ENCODE measurements at regions not wholly inside any gene's neighbourhood (a gene's known extent, or its start where the extent isn't known, plus 50 kb on each side); places are given as distances from the start of the nearest gene placed in this dataset.

DNA sequence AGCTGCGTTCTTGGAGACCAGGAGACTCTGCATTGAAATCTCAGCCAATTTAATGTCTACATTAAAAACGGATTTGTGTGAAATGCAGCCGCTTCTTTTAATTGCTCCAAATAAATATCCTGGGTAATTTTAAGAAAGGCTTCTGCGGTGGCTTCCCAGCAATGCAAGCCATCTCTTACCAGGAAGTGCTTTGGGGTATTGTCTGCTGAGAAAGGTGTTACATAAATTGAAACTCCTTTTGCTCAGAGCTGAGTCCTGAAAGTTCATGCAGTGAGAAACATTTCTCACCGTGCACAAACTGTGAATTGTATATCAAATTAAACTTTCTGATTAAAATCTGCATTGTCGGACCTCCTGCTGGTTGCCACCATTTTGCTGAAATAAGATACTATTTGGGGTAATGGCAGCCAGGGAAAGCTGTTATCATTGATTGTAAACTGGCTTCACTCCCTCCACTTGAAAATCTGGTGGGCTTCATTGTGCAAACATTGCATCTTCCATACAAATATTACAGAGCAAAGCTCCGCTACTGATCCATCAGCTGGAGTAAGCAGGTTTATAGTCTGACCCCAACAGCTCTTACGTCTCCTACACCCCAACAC is 59.5 kb downstream of the ZIC5 start:
- DNase-seq: no peak

DNA sequence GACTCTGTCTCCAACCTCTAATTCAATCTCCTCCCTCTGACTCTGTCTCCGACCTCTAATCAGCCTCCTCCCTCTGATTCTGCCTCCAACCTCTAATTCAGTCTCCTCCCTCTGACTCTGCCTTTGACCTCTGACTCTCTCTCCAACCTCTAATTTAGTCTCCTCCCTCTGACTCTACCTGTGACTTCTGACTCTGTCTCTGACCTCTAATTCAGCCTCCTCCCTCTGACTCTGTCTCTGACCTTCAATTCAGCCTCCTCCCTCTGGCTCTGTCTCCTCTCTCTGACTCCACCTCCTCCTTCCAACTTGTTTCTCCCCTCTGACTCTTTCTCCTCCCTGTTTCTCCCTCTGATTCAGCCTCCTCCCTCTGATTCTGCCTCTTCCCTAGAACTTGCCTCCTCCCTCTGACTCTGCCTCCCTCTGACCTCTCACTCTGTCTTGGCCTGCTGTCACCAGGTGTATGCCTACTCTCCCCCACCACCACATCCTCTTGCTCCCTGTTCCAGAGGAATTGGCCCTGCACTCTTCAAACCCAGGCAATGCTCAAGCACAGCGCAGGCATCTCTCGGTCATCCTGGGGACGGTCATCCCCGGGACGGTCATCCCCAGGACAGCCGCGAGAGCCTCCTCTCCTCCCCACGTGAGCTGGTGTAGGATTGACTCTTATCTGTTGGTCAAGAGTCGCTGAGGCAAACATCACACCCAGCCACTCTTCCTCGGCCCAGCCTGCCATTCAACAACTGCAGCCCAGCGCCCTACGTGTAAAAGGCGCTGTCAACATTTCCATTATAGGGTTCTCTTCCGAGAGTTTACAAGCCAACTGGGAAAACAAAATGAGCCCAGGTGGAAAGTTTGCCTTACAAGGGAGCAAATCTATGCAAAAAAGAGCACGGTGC is 60.2 kb downstream of the ZIC5 start:
- no peak for DNase-seq

DNA sequence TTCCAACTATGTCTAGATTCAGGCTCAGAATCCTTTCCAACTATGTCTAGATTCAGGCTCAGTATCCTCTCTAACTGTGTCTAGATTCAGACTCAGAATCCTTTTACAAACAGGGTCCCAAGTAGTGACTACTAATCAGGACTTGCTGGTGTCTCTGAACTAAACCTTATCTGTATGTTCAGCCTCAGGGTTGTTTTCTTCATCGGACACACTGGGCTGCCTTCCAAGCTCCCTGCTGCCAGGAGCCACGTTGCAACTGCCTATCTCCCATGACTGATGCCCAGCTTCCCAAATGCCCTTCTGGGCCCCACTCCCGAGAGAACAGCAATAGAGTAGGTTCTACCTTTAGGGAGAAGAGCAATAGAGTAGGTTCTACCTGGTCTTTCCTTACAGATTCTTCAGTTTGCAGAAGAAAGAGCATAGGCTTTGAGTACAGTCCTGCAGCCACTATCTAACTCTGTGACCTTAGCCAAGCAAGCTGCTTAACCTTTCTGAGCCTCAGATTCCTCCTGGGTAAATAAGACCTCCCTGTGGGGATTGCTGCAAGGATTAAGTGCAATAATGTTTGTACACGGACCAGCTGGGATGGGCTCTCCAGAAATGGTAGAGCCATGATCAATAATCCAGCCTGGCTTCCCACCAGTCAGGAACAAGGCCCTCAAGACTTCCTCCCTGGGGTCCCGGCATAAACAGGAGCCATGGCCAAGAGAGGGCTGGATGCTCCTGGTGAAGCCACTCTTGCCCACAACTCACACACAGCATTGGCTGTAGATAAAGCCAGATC is 61.5 kb downstream of the ZIC5 start:
- DNase-seq: no peak

DNA sequence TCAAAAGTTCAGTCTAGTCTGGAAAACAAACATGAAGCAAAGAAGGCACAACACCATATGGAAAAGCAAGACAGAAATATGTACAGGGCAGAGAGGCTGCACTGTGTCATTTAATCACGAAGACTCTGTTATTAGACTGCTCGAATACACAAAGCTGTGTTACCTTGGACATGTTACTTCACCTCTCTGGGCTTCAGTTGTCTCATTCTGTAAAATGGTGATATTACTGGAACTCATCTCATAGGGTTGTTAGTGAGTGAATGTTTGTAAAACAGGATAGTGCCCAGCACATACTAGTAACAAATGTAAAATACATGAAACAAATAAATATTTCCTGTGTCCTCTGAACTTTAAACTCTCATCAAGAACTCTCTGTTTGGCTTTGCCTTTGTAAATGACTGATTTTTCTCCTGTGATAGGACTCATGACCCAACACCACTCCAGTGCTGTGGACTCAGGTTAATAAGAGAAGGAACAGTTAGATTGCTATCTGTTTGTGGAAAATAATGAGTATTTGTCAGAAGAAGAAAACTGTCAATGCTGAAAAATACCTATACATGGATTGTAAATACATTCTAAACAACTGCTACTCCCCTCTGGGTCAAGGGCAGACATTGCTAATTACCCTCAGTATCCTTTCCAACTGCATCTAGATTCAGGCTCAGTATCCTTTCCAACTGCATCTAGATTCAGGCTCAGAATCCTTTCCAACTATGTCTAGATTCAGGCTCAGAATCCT is 62.3 kb downstream of the ZIC5 start:
- DNase-seq: no peak

DNA sequence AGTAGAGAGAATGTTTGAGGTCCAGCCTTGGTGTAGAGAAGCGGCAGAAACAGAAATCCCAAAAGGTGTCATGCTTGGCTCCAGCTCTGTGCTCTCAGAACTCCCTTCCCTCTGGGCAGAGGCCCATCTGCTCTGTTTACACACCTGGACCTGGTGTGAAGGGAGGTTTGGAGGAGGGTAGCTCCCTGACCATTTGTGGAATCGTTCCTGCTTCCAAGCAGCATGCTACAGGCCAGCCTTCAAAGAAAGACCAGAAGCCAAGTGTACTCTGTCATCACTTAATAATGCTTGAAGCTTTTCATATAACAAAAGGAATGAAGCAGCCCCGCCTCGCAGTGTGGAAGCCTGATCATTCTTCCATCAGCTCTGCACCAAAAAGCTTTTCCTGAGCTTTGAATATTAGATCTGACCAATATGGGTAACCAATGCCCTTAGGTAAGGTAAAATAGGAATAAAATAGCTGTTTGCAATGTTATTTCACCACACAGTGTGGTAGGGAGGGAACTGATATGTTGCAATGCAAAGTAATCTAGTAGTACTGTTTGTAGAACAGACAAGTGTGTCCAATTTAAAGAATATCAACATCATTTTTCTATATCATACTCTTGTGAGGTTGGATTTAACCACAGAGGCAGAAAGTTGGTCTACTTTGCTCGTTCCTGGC is 63.3 kb downstream of the ZIC5 start:
- no peak for DNase-seq

DNA sequence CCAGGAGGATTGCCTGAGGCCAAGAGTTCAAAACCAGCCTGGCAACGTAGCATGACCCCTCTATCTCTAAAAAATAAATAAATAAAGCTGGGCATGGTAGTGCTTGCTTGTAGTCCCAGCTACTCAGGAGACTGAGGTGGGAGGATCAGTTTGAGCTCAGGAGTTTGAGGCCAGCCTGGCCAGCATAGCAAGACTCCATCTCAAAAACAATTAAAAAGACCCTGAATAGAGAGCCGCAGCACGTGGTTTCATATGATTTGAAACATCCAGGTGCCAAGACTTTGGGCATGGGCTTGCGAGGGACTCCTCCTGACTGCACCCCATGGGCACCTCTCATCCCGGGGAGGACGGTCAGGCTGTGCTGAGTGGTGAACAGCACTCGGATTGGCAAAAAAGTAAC is 63.9 kb downstream of the ZIC5 start:
- no peak for DNase-seq

DNA sequence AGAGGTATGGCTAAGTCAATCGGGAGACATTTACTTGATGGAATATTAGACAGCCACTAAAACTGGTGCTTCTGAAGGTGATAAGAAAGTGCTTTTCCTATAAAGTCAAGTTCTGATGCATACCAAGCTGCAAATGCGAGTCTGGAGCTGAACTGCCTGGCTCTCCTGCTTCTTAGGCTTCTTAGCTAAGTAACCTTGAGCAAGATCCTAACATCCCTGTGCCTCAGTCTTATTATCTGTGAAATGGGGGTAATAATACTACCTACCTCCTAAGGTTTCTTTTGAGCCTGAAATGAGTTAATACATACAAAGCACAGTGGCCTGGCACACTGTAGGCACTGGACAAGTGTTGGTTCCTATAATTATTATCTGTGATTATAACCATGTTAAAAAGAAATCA is 64.5 kb downstream of the ZIC5 start:
- no peak for DNase-seq

DNA sequence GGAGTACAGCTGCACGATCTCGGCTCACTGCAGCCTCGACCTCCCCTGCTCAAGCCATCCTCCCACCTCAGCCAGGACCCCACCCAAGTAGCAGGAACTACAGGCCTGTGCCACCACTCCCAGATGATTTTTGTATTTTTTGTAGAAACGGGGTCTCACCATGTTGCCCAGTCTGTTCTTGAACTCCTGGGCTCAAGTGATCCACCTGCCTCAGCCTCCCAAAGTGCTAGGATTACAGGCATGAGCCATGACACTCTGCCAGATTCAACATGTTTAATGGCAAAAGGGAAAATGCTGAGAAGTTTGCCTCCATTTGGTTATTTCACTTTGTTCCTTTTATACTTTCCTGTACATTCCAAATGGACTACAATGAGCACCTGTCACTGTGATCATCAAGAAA is 65.8 kb downstream of the ZIC5 start:
- DNase-seq: no peak

DNA sequence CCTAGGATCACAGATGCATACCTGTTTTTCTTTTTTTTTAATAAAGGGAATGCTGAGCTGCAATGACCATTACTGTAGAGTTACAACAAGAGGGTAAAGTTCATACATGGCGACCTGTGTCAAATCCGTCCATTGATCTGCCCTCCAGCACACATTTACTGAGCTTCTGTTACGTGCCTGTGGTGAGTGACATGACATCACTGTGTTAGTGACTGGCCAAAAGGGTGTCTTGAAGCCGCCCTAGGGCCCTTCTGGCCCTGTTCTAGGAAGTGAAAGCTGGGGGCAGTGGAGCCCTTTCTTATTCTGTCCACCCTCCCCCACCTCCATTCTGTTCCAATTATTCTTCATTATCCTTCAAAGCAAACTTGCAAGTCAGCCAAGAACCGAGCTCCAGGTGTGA is 66.3 kb downstream of the ZIC5 start:
- no peak for DNase-seq

DNA sequence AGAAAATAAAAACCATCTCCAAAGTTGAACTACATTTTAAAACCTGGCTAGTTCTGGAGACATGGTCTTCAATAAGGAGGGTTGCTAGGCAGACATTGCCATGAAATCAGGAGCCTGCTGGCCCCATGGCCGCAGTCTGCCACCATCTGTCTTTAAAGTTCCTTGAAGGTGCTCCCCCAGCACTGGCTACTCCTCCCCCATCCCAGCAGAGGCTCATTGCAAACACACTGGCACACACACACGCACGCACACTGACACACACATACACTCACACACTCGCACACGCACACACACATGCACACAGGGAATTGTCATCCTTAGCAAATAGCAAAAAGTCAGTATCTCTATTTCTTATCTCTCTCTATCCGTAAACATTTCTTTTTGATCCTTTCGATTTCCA is 68.4 kb downstream of the ZIC5 start:
- no peak for DNase-seq

DNA sequence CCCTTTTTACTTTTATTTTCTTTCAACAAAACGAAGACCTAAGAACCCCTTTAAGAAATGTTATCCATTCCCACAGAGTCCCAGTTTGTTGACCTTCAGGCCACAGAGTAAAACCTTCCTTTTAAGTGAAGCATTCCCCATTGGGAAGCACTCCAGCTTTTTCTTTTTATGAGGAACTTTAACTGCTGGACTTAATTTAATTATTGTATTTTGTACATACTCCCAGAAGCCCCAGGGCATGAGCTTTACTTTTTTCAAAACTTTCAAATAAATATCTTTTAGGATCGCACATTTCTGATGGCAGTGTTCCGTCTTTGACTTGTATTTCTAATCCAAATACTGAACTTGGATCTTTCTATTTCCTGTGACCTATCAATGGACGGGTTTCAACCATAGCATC is 68.9 kb downstream of the ZIC5 start:
- no peak for DNase-seq

DNA sequence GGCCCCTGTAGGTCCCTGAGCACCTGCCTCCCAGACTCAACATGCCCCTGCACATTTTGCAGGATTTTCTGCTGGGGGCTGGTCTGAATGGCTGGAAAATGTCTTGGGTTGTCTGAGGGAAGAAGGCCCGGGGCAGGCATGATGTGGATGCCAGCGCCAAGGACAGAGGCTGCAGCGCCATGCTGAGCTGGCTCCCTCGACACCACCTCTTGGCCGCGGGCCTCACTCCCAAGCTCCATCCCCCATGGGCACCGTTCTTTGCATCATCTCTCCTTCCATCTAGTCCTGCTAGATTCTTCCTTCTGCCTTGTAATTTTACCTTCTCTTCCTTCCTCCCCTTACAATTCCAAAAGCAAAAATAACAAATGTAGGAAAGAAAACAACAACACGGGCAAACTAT is 70.6 kb downstream of the ZIC5 start:
- DNase-seq: no peak

DNA sequence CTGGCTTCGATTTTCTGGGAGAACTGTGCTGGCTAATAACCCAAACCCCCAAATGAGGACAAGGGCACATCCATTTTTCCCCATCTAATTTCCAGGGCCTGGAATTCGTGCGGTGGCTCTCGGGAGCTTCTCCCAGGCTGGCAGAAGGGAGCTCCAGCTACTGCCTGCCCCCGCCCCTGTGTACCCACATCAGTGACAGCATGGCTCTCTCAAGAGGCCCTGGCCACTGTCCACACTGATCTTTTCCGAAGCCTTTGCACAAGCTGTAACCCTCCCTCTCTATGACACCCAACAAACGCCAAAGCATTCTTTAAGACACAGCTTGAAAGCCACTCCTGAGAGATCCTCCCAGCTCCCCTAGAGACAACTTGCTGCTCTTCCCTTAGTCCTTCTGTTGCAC is 73.1 kb downstream of the ZIC5 start:
- no peak for DNase-seq

DNA sequence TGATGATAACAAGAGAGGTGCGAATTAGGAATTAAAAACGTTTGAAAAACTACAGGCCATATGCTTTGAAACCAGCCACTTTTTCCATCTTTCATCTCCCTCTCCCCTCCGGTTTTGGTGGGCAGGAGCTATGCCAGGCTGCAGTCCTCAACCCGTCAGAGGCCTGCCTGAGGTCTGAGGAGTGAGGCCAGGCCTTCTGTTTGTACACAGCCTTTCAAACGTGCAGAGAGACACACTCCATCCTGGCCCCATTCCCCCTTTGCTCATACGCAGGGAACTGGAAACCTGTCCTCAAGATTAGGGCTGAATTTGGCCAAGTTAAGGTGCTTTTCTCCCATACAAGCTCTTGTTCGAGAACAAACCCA is 74.5 kb downstream of the ZIC5 start:
- DNase-seq: no peak

DNA sequence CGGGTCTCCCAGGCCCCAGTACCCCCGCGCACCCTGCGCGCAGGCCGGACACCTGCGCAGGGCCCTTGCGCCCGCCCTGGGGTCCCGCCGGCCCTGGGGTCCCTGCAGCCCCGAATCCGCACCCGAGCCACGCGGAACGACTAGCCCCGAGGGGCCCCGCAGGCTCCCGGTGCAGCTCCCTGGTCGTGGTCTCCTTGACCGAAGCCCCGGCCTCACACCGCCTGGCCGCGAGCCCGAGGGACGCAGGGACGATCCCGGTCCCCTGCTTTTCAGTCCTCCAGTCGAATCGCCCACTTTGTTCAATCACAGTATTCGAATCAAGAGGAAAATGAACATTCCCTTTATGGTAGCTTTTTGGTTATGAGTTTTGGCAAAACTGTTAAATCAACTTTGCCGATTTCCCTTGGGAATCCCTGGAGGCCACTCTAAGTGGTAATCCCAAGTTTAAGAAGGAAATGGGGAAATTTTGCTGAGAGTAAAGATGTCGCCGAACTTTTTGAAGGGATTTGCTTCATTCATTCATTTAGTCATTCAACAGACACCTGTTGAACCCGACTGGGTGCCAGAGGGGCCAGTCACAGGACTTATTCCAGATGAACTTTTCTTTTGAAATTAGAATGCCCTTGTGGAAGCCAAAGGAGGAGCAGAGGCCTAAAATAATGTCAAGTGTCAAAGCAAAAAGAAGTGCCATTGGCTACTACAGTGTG is 75.0 kb downstream of the ZIC5 start:
- DNase-seq: no peak

DNA sequence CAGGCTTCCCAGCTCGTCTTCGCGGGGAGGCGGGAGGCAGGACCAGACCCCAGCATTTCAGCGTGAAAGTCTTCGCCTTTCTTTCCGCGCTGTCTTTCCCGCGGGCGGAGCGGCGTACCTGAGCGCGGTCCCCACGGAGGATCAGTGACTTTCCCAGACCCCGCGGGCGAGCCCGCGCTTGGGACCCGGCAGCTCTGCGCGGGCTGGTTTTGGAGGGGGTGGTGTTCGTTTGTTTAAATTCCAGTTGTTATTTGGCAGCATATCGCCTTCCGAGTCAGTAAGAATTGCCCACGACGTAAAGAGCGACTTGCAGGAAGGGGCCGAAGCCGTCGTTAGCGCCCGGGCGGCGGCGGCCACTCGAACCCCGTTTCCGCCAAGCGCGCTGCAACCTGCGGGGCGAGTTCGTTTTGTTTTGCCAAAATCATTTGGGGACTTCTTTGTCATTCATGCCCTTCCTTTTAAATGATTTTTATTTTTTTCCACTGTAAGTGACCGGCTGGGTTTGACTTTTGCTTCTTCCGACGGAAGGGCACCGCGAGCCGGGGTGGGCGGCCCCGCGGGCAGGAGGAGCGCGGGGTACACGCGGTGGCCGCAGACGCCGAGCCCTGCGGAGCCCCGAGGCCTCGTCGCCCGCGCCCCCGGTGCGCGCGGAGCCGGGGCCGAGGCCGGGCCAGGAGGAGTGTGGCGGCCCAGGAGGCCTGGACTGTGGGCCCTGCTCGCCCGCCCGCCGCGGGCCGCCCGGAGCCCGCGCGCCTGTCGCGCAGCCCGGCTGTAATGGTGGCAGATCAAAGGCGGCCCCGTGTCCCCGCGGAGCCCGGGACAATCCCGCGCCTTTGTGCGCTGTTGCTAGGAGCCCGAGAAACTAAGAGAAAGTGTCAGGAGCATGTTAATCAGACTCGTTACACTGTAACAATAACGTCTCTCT is 75.9 kb downstream of the ZIC5 start:
- DNase-seq: no peak

DNA sequence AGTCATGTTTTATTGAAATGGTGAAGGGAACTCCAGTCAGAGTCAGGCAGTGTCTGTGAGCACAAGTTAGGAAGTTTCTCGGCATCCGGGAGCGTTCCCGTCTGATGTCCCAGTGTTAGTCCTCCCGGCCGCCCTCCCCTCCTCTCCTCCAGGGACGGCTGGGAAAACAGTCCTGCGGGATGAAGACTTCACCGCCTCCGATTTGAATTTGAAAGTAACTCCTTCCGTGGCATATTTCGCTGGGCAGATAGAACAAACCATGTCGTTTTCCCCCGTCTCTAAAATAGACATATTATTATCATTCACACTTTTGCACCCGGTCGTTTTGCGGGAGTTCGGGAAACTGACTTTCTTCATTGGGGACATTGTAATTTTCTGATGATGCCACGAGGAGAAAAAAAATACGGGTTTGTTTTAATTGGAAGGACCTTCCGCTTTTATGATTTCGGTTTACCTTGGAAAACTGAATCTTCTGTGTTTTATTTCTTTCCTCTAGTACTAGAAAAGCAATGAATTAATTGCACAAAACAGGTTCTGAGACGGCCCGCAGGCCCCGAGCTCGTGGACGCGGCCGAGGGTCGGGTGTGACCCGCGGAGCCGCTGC is 76.6 kb downstream of the ZIC5 start:
- no peak for DNase-seq

DNA sequence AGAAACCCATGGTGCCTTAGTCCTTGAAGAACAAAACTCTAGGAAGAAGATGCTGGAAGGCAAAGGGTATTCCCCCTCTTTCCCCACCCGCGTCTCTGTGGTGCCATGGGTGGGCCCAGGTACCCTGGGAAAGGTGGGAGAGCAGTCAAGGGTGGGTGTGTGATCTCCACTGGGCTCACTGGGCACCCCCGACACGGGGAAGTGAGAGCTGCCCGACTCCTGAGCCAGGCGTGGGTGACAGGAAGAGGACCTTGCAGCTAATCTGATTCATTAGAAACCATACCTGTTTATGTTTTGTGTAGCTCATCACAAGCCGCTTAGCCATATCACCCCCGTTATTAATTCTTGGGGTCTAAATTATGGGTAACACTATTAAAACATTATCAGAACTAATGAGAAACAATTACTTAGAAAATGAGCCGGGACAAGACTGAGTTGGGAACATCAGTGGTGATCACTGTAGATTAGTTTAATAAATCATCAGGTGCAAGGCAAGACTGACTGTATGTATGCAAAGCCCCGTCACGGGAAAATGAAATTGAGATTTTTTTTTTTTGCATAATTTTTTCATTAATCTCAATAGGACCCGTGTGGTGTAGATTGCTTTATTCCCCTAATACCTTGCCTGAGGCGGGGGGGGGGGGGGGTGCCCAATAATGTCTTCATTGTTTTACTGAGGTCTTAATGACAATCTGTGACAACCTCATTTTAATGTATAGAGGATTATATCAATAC is 77.3 kb downstream of the ZIC5 start:
- DNase-seq: no peak

DNA sequence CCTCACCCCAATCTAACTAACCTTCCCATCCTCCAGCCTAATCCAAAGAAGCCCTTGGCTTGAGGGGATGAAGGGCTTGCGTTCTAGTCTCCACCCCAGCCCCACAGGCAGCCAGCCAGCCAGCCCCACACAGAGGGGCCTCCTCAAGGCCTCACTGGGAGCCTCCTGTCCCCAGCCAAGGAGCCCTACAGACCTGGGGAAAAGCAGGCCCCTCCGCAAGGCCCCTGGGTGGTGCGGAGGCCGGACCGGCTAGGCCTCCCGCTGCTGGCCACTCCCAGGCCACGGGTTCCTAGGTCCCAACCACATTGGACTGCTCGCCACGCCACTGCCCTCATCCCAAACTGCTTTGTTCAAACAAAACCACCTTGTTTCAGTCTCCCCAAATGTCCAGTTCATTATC is 78.0 kb downstream of the ZIC5 start:
- DNase-seq: no peak
